ENCODE measurements at regions not wholly inside any gene's neighbourhood (a gene's known extent, or its start where the extent isn't known, plus 50 kb on each side); places are given as distances from the start of the nearest gene placed in this dataset.

DNA sequence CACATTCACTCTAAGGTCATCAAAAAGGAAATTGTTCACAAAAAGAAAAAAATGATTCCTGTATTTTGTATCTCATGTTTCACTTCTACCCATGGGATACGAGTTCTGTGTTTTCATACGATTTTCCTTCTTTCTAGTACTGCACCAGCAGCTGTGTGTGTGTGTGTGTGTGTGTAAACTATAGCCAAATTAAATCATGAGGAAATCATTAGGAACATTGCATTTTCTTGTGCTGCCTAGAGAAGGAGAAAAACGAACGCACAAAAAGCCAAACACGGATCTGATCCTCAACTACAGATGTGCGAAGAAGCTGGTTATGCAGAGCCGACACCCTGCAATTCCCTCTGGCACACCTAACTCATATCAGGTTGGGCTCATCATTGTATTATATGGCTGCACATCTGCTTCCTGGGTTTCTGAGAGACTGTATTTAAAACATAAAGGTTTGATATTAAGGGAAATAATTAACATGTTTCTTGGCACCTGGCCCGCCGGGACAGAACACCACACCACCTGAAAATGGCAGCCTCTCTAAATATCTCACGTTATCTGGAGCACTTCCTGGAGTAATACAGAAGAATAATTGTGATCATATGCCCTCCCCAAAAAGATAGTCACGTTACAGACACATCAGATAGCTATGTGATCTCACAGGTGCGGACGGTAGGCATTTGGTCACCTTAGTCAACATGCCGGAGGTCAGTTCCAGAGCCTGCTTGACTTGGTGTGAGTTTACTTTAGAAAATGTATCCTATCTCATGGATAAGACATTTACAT, 586.3 kb upstream of the SALL3 start:
- Histone ChIP-seq H3K27me3 (ENCODE audit: control insufficient read depth, extremely low read depth, insufficient read depth, low read length) (no peaks in the 10 kb centered on the region), H3K4me1 (ENCODE audit: control insufficient read depth, extremely low read depth, insufficient read depth, low read length) (no peaks in the 10 kb centered on the region), H4K20me1 (ENCODE audit: control insufficient read depth, extremely low read depth, insufficient read depth, low read length) (no peaks in the 10 kb centered on the region), H3K4me2 (ENCODE audit: control insufficient read depth, extremely low read depth, insufficient read depth, low read depth, low read length) (no peak overlapping the region), H3K9me3 (ENCODE audit: control insufficient read depth, low read depth, low read length) (peaks cover 16% of the 10 kb centered on the region), H3K27ac (ENCODE audit: control insufficient read depth, insufficient read depth, low read length) (no peak overlapping the region), H2AFZ (ENCODE audit: control insufficient read depth, low read length) (no peak overlapping the region), H3K9me1 (ENCODE audit: control insufficient read depth, extremely low read depth, insufficient read depth, low read length) (no peaks in the 10 kb centered on the region), H3K4me3 (ENCODE audit: control insufficient read depth in 2 of 3, extremely low read depth in 1 of 3, insufficient read depth in 2 of 3, low read depth in 1 of 3, low read length in 3 of 3) (no peak overlapping the region), H3K9ac (ENCODE audit: control insufficient read depth, extremely low read depth, insufficient read depth, low read length) (no peak overlapping the region), H3K36me3 (ENCODE audit: control insufficient read depth in 2 of 2, extremely low read depth in 1 of 2, insufficient read depth in 2 of 2, low read length in 2 of 2) (no peaks in the 10 kb centered on the region), H3K79me2 (ENCODE audit: control insufficient read depth, insufficient read depth, low read length) (no peaks in the 10 kb centered on the region)
- dilution Hi-C loops (cut with MboI; ENCODE audit: extremely low pct_ligation_motif_present, low sequenced_read_pairs), result no loop called here
- TF ChIP-seq, protein P1, sequence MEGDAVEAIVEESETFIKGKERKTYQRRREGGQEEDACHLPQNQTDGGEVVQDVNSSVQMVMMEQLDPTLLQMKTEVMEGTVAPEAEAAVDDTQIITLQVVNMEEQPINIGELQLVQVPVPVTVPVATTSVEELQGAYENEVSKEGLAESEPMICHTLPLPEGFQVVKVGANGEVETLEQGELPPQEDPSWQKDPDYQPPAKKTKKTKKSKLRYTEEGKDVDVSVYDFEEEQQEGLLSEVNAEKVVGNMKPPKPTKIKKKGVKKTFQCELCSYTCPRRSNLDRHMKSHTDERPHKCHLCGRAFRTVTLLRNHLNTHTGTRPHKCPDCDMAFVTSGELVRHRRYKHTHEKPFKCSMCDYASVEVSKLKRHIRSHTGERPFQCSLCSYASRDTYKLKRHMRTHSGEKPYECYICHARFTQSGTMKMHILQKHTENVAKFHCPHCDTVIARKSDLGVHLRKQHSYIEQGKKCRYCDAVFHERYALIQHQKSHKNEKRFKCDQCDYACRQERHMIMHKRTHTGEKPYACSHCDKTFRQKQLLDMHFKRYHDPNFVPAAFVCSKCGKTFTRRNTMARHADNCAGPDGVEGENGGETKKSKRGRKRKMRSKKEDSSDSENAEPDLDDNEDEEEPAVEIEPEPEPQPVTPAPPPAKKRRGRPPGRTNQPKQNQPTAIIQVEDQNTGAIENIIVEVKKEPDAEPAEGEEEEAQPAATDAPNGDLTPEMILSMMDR (optimal IDR thresholded peaks at IDR 0.05 in 1 of 3, IDR thresholded peaks at IDR 0.05 in 1 of 3, conservative IDR thresholded peaks at IDR 0.05 in 1 of 3; ENCODE audit: extremely low read depth in 1 of 3, insufficient read depth in 2 of 3, low read length in 3 of 3), result no peak
- no peak for TF ChIP-seq EZH2 (IDR thresholded peaks at IDR 0.05; ENCODE audit: low read length)
- DNase-seq (ENCODE audit: low read depth, low spot score) (no peak), FAIRE-seq (no peak)

DNA sequence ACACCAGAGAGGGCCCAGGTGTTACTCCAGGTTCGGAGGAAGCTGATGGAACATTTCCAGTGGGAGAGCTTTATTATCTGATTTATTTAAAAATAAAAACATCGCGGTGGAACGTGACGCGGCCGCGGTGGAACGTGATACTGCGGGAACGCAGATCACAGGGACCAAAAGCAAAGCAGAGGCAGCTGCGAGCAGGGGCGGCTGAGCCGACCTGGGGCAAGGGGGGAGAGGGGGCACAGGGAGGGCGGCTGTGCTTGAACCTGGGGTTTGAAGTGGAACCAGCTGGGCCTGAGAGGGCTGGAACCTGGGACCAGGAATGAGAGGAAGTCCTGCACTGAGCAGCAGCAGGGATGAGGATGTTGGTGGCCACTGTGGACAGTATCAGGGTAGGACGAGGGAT, 583.5 kb upstream of the SALL3 start:
- Histone ChIP-seq H3K4me2 (ENCODE audit: control insufficient read depth, extremely low read depth, insufficient read depth, low read depth, low read length) (no peak overlapping the region), H3K27ac (ENCODE audit: control insufficient read depth, insufficient read depth, low read length) (no peak overlapping the region), H4K20me1 (ENCODE audit: control insufficient read depth, extremely low read depth, insufficient read depth, low read length) (no peaks in the 10 kb centered on the region), H3K79me2 (ENCODE audit: control insufficient read depth, insufficient read depth, low read length) (no peaks in the 10 kb centered on the region), H3K4me1 (ENCODE audit: control insufficient read depth, extremely low read depth, insufficient read depth, low read length) (no peaks in the 10 kb centered on the region), H2AFZ (ENCODE audit: control insufficient read depth, low read length) (no peak overlapping the region), H3K27me3 (ENCODE audit: control insufficient read depth, extremely low read depth, insufficient read depth, low read length) (no peaks in the 10 kb centered on the region), H3K9me3 (ENCODE audit: control insufficient read depth, low read depth, low read length) (peaks cover 7% of the 10 kb centered on the region), H3K9ac (ENCODE audit: control insufficient read depth, extremely low read depth, insufficient read depth, low read length) (no peak overlapping the region), H3K36me3 (ENCODE audit: control insufficient read depth in 2 of 2, extremely low read depth in 1 of 2, insufficient read depth in 2 of 2, low read length in 2 of 2) (no peaks in the 10 kb centered on the region), H3K9me1 (ENCODE audit: control insufficient read depth, extremely low read depth, insufficient read depth, low read length) (no peaks in the 10 kb centered on the region), H3K4me3 (ENCODE audit: control insufficient read depth in 2 of 3, extremely low read depth in 1 of 3, insufficient read depth in 2 of 3, low read depth in 1 of 3, low read length in 3 of 3) (no peak overlapping the region)
- dilution Hi-C loops (cut with MboI; ENCODE audit: extremely low pct_ligation_motif_present, low sequenced_read_pairs), result no loop called here
- DNase-seq (ENCODE audit: low read depth, low spot score) (no peak), FAIRE-seq (no peak)
- TF ChIP-seq, protein P1 (optimal IDR thresholded peaks at IDR 0.05 in 1 of 3, IDR thresholded peaks at IDR 0.05 in 1 of 3, conservative IDR thresholded peaks at IDR 0.05 in 1 of 3; ENCODE audit: extremely low read depth in 1 of 3, insufficient read depth in 2 of 3, low read length in 3 of 3), result no peak
- TF ChIP-seq EZH2 (IDR thresholded peaks at IDR 0.05; ENCODE audit: low read length), result no peak

Measured in keratinocyte (primary cell).